ENCODE measurements at regions not wholly inside any gene's neighbourhood (a gene's known extent, or its start where the extent isn't known, plus 50 kb on each side); places are given as distances from the start of the nearest gene placed in this dataset.

- no peak for TF ChIP-seq TCF7L2 (IDR thresholded peaks at IDR 0.05; ENCODE audit: borderline replicate concordance, extremely low read depth, insufficient read depth, insufficient read length)
- TF ChIP-seq ELF1 (IDR thresholded peaks at IDR 0.05; ENCODE audit: borderline replicate concordance, low read depth): no peak
- TF ChIP-seq ZNF274 (IDR thresholded peaks at IDR 0.05; ENCODE audit: low read depth, low read length): no peak
- no peak for TF ChIP-seq REST (IDR thresholded peaks at IDR 0.05; ENCODE audit: low read depth)
- no peak for TF ChIP-seq EGR1 (IDR thresholded peaks at IDR 0.05; ENCODE audit: low read depth)
- no peak for TF ChIP-seq ATF3 (IDR thresholded peaks at IDR 0.05)
These were observed 128.4 kb upstream of the JAG1 start (continued) for GRCh38 chr20:10802236-10802635.

GRCh38 chr20:10805764-10806163, 132.0 kb upstream of the JAG1 start:
- Histone ChIP-seq H3K4me3 (replicated peaks in 1 of 2; ENCODE audit: low read depth in 1 of 2, low read length in 2 of 2) (no peak overlapping the region), H3K4me2 (ENCODE audit: low read length) (no peak overlapping the region), H3K4me1 (ENCODE audit: control insufficient read depth in 1 of 2, insufficient read depth in 2 of 2, low read length in 2 of 2) (no peaks in the 10 kb centered on the region), H3K9me3 (ENCODE audit: control insufficient read depth in 1 of 2, insufficient read depth in 1 of 2, low read depth in 1 of 2, low read length in 2 of 2) (no peaks in the 10 kb centered on the region), H3K27me3 (ENCODE audit: insufficient read depth, low read length) (no peaks in the 10 kb centered on the region), H3K27ac (ENCODE audit: low read depth, low read length) (no peak overlapping the region), H3K36me3 (ENCODE audit: control insufficient read depth in 1 of 2, insufficient read depth in 2 of 2, low read length in 2 of 2) (no peaks in the 10 kb centered on the region), H4K20me1 (ENCODE audit: insufficient read depth) (no peaks in the 10 kb centered on the region), H2AFZ (ENCODE audit: low read depth, low read length, poor library complexity, severe bottlenecking) (no peak overlapping the region), H3K9me2 (ENCODE audit: insufficient read depth) (no peaks in the 10 kb centered on the region), H3K9ac (ENCODE audit: low read length) (no peak overlapping the region), H3K79me2 (ENCODE audit: insufficient read depth, low read length) (no peaks in the 10 kb centered on the region)
- no peak for TF ChIP-seq REST (IDR thresholded peaks at IDR 0.05; ENCODE audit: low read depth)
- TF ChIP-seq SP1 (IDR thresholded peaks at IDR 0.05; ENCODE audit: low read depth): no peak
- TF ChIP-seq TCF7L2 (IDR thresholded peaks at IDR 0.05; ENCODE audit: borderline replicate concordance, extremely low read depth, insufficient read depth, insufficient read length): no peak
- TF ChIP-seq RAD21 (IDR thresholded peaks at IDR 0.05; ENCODE audit: low read depth): no peak
- no peak for TF ChIP-seq EZH2phosphoT487 (IDR thresholded peaks at IDR 0.05; ENCODE audit: borderline replicate concordance)
- POLR2A ChIA-PET: no interaction called here
- no TSS peak for BruUV-seq (replicated peaks)
- CTCF ChIA-PET: no interaction called here
- no peak for ATAC-seq
- intact Hi-C loops (cut with micrococcal nuclease): no loop called here
- DNase-seq (ENCODE audit: low read depth, low spot score): no peak
- RAD21 ChIA-PET (ENCODE audit: low non-redundant PET in 1 of 2, low total read pairs in 2 of 2, uncharacterized antibody in 2 of 2, unreplicated experiment in 2 of 2): no interaction called here
